ENCODE measurements at regions not wholly inside any gene's neighbourhood (a gene's known extent, or its start where the extent isn't known, plus 50 kb on each side); places are given as distances from the start of the nearest gene placed in this dataset.
A peak's percentile ranks its signal among the peaks of the same experiment; 100 is the strongest.

GRCh38 chr6:125489579-125490285 is 188.0 kb upstream of the HDDC2 start:
- no peak for TF ChIP-seq GATA1 (IDR thresholded peaks at IDR 0.05; ENCODE audit: low read depth, low read length)
- TF ChIP-seq POLR2A (IDR thresholded peaks at IDR 0.05; ENCODE audit: low read length) = no peak
- no peak for DNase-seq

- no peak for DNase-seq
- TF ChIP-seq GATA1 (IDR thresholded peaks at IDR 0.05; ENCODE audit: low read depth, low read length) (no peak), POLR2A (IDR thresholded peaks at IDR 0.05; ENCODE audit: low read length) (no peak)
Observed at GRCh38 chr6:125491860-125492618, 190.3 kb upstream of the HDDC2 start.

- TF ChIP-seq POLR2A (IDR thresholded peaks at IDR 0.05; ENCODE audit: low read length) (no peak), GATA1 (IDR thresholded peaks at IDR 0.05; ENCODE audit: low read depth, low read length) (no peak)
- DNase-seq = no peak
Observed at GRCh38 chr6:125498606-125499005, 196.8 kb upstream of the HDDC2 start.

GRCh38 chr6:125499535-125499934 is 197.8 kb upstream of the HDDC2 start:
- DNase-seq = no peak
- no peak for TF ChIP-seq POLR2A (IDR thresholded peaks at IDR 0.05; ENCODE audit: low read length)
- TF ChIP-seq GATA1 (IDR thresholded peaks at IDR 0.05; ENCODE audit: low read depth, low read length) = no peak

- TF ChIP-seq GATA1 (IDR thresholded peaks at IDR 0.05; ENCODE audit: low read depth, low read length) (no peak), POLR2A (IDR thresholded peaks at IDR 0.05; ENCODE audit: low read length) (no peak)
- DNase-seq = no peak
Observed at GRCh38 chr6:125503181-125503580, 201.4 kb upstream of the HDDC2 start.

- DNase-seq = no peak
- TF ChIP-seq GATA1 (IDR thresholded peaks at IDR 0.05; ENCODE audit: low read depth, low read length) (no peak), POLR2A (IDR thresholded peaks at IDR 0.05; ENCODE audit: low read length) (no peak)
Observed at GRCh38 chr6:125507987-125508655, 206.4 kb upstream of the HDDC2 start.

GRCh38 chr6:125508793-125509192 is 207.0 kb upstream of the HDDC2 start:
- no peak for TF ChIP-seq POLR2A (IDR thresholded peaks at IDR 0.05; ENCODE audit: low read length)
- no peak for TF ChIP-seq GATA1 (IDR thresholded peaks at IDR 0.05; ENCODE audit: low read depth, low read length)
- no peak for DNase-seq

- TF ChIP-seq POLR2A (IDR thresholded peaks at IDR 0.05; ENCODE audit: low read length) (no peak), GATA1 (IDR thresholded peaks at IDR 0.05; ENCODE audit: low read depth, low read length) (no peak)
- no peak for DNase-seq
Observed at GRCh38 chr6:125509477-125509876, 207.7 kb upstream of the HDDC2 start.

GRCh38 chr6:125510405-125510804 is 208.6 kb upstream of the HDDC2 start:
- DNase-seq = peak in 1 of 2 experiments; percentile 12
- TF ChIP-seq POLR2A (IDR thresholded peaks at IDR 0.05; ENCODE audit: low read length) (no peak), GATA1 (IDR thresholded peaks at IDR 0.05; ENCODE audit: low read depth, low read length) (no peak)

- no peak for DNase-seq
- TF ChIP-seq GATA1 (IDR thresholded peaks at IDR 0.05; ENCODE audit: low read depth, low read length) (no peak), POLR2A (IDR thresholded peaks at IDR 0.05; ENCODE audit: low read length) (no peak)
Observed at GRCh38 chr6:125511809-125512396, 210.1 kb upstream of the HDDC2 start.

- peak; percentile 47 to 51 for DNase-seq
- TF ChIP-seq GATA1 (IDR thresholded peaks at IDR 0.05; ENCODE audit: low read depth, low read length) = no peak
- no peak for TF ChIP-seq POLR2A (IDR thresholded peaks at IDR 0.05; ENCODE audit: low read length)
Observed at GRCh38 chr6:125512621-125513020, 210.9 kb upstream of the HDDC2 start.

GRCh38 chr6:125513978-125514377 is 212.2 kb upstream of the HDDC2 start:
- TF ChIP-seq GATA1 (IDR thresholded peaks at IDR 0.05; ENCODE audit: low read depth, low read length) = no peak
- TF ChIP-seq POLR2A (IDR thresholded peaks at IDR 0.05; ENCODE audit: low read length) = no peak
- no peak for DNase-seq

- no peak for DNase-seq
Observed at GRCh38 chr6:125516644-125517043, 214.9 kb upstream of the HDDC2 start.

GRCh38 chr6:125519367-125519766 is 217.6 kb upstream of the HDDC2 start:
- DNase-seq = no peak
- TF ChIP-seq GATA1 (IDR thresholded peaks at IDR 0.05; ENCODE audit: low read depth, low read length) (no peak), POLR2A (IDR thresholded peaks at IDR 0.05; ENCODE audit: low read length) (no peak)

More at GRCh38 chr6:125516644-125517043, 214.9 kb upstream of the HDDC2 start:
- no peak for TF ChIP-seq POLR2A (IDR thresholded peaks at IDR 0.05; ENCODE audit: low read length)
- no peak for TF ChIP-seq GATA1 (IDR thresholded peaks at IDR 0.05; ENCODE audit: low read depth, low read length)
